ENCODE measurements at regions not wholly inside any gene's neighbourhood (a gene's known extent, or its start where the extent isn't known, plus 50 kb on each side); places are given as distances from the start of the nearest gene placed in this dataset.

GRCh38 chr2:236366049-236366387 lies 101.8 kb upstream of the ASB18 start:
- Histone ChIP-seq H3K9me3 (no peaks in the 10 kb centered on the region), H3K4me1 (no peaks in the 10 kb centered on the region), H3K36me3 (ENCODE audit: control insufficient read depth, insufficient read depth, low read length) (no peaks in the 10 kb centered on the region), H3K27me3 (replicated peaks; ENCODE audit: control insufficient read depth, insufficient read depth, low read length) (no peaks in the 10 kb centered on the region; the same call in 1 of the 2 replicates), H3K4me3 (ENCODE audit: low read depth, low read length) (no peak overlapping the region)
- DNase-seq = no peak
- Mint-ChIP-seq H3K4me1 (ENCODE audit: low read depth, unreplicated experiment) (no peaks in the 10 kb centered on the region), H3K27me3 (ENCODE audit: insufficient read depth, unreplicated experiment) (peaks cover 28% of the 10 kb centered on the region), H3K4me3 (ENCODE audit: unreplicated experiment) (no peak overlapping the region), H3K27ac (ENCODE audit: unreplicated experiment) (no peak overlapping the region), H3K36me3 (ENCODE audit: insufficient read depth, unreplicated experiment) (no peaks in the 10 kb centered on the region), H3K9me3 (ENCODE audit: unreplicated experiment) (no peaks in the 10 kb centered on the region)
- POLR2A ChIA-PET = no interaction called here
- CTCF ChIA-PET = no interaction called here
- intact Hi-C loops (cut with micrococcal nuclease; ENCODE audit: unreplicated experiment) = no loop called here
- no TSS peak for BruUV-seq (replicated peaks)
- TF ChIP-seq CTCF (IDR thresholded peaks at IDR 0.05; ENCODE audit: insufficient read depth in 1 of 2, low read depth in 1 of 2, low read length in 1 of 2, severe bottlenecking in 1 of 2, unreplicated experiment in 1 of 2) = no peak

GRCh38 chr2:236366397-236366796 lies 102.2 kb upstream of the ASB18 start:
- Mint-ChIP-seq H3K36me3 (ENCODE audit: insufficient read depth, unreplicated experiment) (no peaks in the 10 kb centered on the region), H3K4me1 (ENCODE audit: low read depth, unreplicated experiment) (no peaks in the 10 kb centered on the region), H3K4me3 (ENCODE audit: unreplicated experiment) (no peak overlapping the region), H3K27ac (ENCODE audit: unreplicated experiment) (no peak overlapping the region), H3K27me3 (ENCODE audit: insufficient read depth, unreplicated experiment) (peaks cover 27% of the 10 kb centered on the region), H3K9me3 (ENCODE audit: unreplicated experiment) (no peaks in the 10 kb centered on the region)
- ChIA-PET POLR2A (no interaction called here), CTCF (no interaction called here)
- BruUV-seq (replicated peaks) = no TSS peak
- H3K4me1 ChIP-seq = no peaks in the 10 kb centered on the region
- H3K36me3 ChIP-seq (ENCODE audit: control insufficient read depth, insufficient read depth, low read length) = no peaks in the 10 kb centered on the region
- intact Hi-C loops (cut with micrococcal nuclease; ENCODE audit: unreplicated experiment) = no loop called here
- no peak overlapping the region for H3K4me3 ChIP-seq (ENCODE audit: low read depth, low read length)
- no peak for DNase-seq
- H3K27me3 ChIP-seq (replicated peaks; ENCODE audit: control insufficient read depth, insufficient read depth, low read length) = no peaks in the 10 kb centered on the region; the same call in 1 of the 2 replicates
- no peak for TF ChIP-seq CTCF (IDR thresholded peaks at IDR 0.05; ENCODE audit: insufficient read depth in 1 of 2, low read depth in 1 of 2, low read length in 1 of 2, severe bottlenecking in 1 of 2, unreplicated experiment in 1 of 2)
- H3K9me3 ChIP-seq = no peaks in the 10 kb centered on the region

GRCh38 chr2:236367506-236368289 lies 103.5 kb upstream of the ASB18 start:
- no TSS peak for BruUV-seq (replicated peaks)
- Histone ChIP-seq H3K27me3 (replicated peaks; ENCODE audit: control insufficient read depth, insufficient read depth, low read length) (no peaks in the 10 kb centered on the region; the same call in 1 of the 2 replicates), H3K36me3 (ENCODE audit: control insufficient read depth, insufficient read depth, low read length) (no peaks in the 10 kb centered on the region), H3K9me3 (no peaks in the 10 kb centered on the region), H3K4me3 (ENCODE audit: low read depth, low read length) (no peak overlapping the region), H3K4me1 (no peaks in the 10 kb centered on the region)
- Mint-ChIP-seq H3K9me3 (ENCODE audit: unreplicated experiment) (no peaks in the 10 kb centered on the region), H3K4me3 (ENCODE audit: unreplicated experiment) (no peak overlapping the region), H3K36me3 (ENCODE audit: insufficient read depth, unreplicated experiment) (no peaks in the 10 kb centered on the region), H3K4me1 (ENCODE audit: low read depth, unreplicated experiment) (no peaks in the 10 kb centered on the region), H3K27ac (ENCODE audit: unreplicated experiment) (no peak overlapping the region), H3K27me3 (ENCODE audit: insufficient read depth, unreplicated experiment) (peaks cover 24% of the 10 kb centered on the region)
- DNase-seq = no peak
- ChIA-PET POLR2A (no interaction called here), CTCF (no interaction called here)
- no peak for TF ChIP-seq CTCF (IDR thresholded peaks at IDR 0.05; ENCODE audit: insufficient read depth in 1 of 2, low read depth in 1 of 2, low read length in 1 of 2, severe bottlenecking in 1 of 2, unreplicated experiment in 1 of 2)
- intact Hi-C loops (cut with micrococcal nuclease; ENCODE audit: unreplicated experiment) = no loop called here
